Uterus (tissue), 2 donors: ENCODE measurements at regions not wholly inside any gene's neighbourhood (a gene's known extent, or its start where the extent isn't known, plus 50 kb on each side); places are given as distances from the start of the nearest gene placed in this dataset.

Source experiments
- POLR2A ChIP-seq, 2 donors: fragments of 450-650 bp; IDR thresholded peaks; one replicate each; pipeline ENCODE4 v1.6.1; 2016; ENCODE audit warnings: antibody characterized with exemption in 2 of 2, mild to moderate bottlenecking in 1 of 2, moderate library complexity in 1 of 2
- TF ChIP-seq, protein P1 (sequence below), 4 experiments: fragments of 200-600 bp in 2 of 4; fragments of 450-650 bp in 2 of 4; sonication (generic) in 2 of 4; IDR thresholded peaks; one replicate each; pipeline ENCODE4 v1.5.1; 2016 to 2019; ENCODE audit warnings: antibody characterized with exemption in 4 of 4, mild to moderate bottlenecking in 2 of 4, moderate library complexity in 1 of 4

DNA sequence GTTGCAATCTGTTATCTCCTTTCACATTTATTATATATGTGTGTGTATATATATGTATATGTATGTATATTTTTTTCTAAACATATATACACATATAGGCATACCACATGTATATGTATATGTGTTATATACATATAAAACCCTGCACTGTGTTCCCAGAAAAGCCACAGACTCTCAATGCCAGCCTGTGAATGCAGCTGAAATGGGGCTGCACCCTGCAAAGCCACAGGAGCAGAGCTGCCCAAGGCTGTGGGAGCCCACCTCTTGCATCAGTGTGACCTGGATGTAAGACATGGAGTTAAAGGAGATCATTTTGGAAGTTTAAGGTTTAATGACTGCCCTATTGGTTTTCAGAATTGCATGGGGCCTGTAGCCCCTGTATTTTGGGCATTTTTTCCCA is 762.3 kb upstream of the ARPP21 start:
- no peak for TF ChIP-seq POLR2A (IDR thresholded peaks at IDR 0.05)
- TF ChIP-seq, protein P1, sequence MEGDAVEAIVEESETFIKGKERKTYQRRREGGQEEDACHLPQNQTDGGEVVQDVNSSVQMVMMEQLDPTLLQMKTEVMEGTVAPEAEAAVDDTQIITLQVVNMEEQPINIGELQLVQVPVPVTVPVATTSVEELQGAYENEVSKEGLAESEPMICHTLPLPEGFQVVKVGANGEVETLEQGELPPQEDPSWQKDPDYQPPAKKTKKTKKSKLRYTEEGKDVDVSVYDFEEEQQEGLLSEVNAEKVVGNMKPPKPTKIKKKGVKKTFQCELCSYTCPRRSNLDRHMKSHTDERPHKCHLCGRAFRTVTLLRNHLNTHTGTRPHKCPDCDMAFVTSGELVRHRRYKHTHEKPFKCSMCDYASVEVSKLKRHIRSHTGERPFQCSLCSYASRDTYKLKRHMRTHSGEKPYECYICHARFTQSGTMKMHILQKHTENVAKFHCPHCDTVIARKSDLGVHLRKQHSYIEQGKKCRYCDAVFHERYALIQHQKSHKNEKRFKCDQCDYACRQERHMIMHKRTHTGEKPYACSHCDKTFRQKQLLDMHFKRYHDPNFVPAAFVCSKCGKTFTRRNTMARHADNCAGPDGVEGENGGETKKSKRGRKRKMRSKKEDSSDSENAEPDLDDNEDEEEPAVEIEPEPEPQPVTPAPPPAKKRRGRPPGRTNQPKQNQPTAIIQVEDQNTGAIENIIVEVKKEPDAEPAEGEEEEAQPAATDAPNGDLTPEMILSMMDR (IDR thresholded peaks at IDR 0.05) = no peak
